ENCODE measurements at regions not wholly inside any gene's neighbourhood (a gene's known extent, or its start where the extent isn't known, plus 50 kb on each side); places are given as distances from the start of the nearest gene placed in this dataset.

DNA sequence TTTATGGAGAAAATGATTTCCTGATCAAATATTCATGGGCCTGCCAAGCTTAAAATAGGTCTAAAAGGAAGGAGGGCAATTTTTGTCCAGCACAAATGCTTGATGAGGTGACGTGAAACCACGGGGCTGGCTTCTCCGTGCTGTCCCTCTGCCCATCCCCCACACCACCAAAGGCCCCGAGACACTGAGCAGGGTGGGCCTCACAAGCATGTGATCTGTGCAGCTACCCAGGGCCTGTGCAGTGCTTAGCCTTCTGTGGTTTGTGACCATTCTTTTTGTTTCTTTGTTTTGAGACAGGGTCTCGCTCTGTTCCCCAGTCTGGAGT is 94.8 kb upstream of the RTL6 start:
- no peak overlapping the region for H3K23ac ChIP-seq (ENCODE audit: low read depth, low read length)
- no TSS peak for BruUV-seq (replicated peaks)
- in situ Hi-C loops (cut with MboI; ENCODE audit: low sequenced_read_pairs), result no loop called here
- no peak overlapping the region for H2AK5ac ChIP-seq (ENCODE audit: low read depth, low read length)
- no peak overlapping the region for H3K4me2 ChIP-seq (ENCODE audit: low read depth, low read length)
- no peaks in the 10 kb centered on the region for H4K20me1 ChIP-seq (ENCODE audit: insufficient read depth, low read length)
- H3K79me1 ChIP-seq (ENCODE audit: low read depth in 1 of 2, low read length in 2 of 2), result no peaks in the 10 kb centered on the region
- ATAC-seq (ENCODE audit: low read depth) (no peak), DNase-seq (no peak)
- H2AFZ ChIP-seq (replicated peaks; ENCODE audit: low read length, poor library complexity), result no peak overlapping the region
- no peak overlapping the region for H2BK20ac ChIP-seq (ENCODE audit: low read depth, low read length)
- 100% methylated on average over 1 of the region's 5 CpGs; no CpG with 5 or more reads in 1 of the 2 experiments for WGBS, 2 experiments (ENCODE audit: extremely low coverage in 2 of 2, insufficient read length in 1 of 2)
- no peak overlapping the region for H3K56ac ChIP-seq (ENCODE audit: extremely low read depth, insufficient read depth, low read length)
- no peak overlapping the region for H3K4ac ChIP-seq (ENCODE audit: low read depth, low read length)
- H3K27me3 ChIP-seq (ENCODE audit: control insufficient read depth, insufficient read depth, low read length), result peaks cover 6% of the 10 kb centered on the region; the same call in 1 of the 2 replicates
- ChIA-PET CTCF (no interaction called here), POLR2A (ENCODE audit: unreplicated experiment) (no interaction called here)
- no peak overlapping the region for H2BK5ac ChIP-seq (ENCODE audit: low read depth, low read length, poor library complexity, severe bottlenecking)
- no peak overlapping the region for H3K9ac ChIP-seq (ENCODE audit: low read depth, low read length)
- no peak overlapping the region for H4K91ac ChIP-seq (ENCODE audit: insufficient read depth, low read depth, low read length)
- intact Hi-C loops (cut with micrococcal nuclease), result no loop called here
- no peak overlapping the region for H2BK15ac ChIP-seq (ENCODE audit: low read depth, low read length)
- H2BK120ac ChIP-seq (ENCODE audit: low read depth, low read length), result no peak overlapping the region
- H3K18ac ChIP-seq (ENCODE audit: low read depth, low read length), result no peak overlapping the region
- H3K4me3 ChIP-seq (ENCODE audit: insufficient read depth, low read depth, low read length), result no peak overlapping the region
- no peaks in the 10 kb centered on the region for H3K9me1 ChIP-seq (ENCODE audit: insufficient read depth, low read length)
- no peak overlapping the region for H3K14ac ChIP-seq (replicated peaks; ENCODE audit: low read depth, low read length)
- H4K8ac ChIP-seq (ENCODE audit: low read depth in 2 of 2, low read length in 2 of 2), result no peak overlapping the region
- H2AK9ac ChIP-seq (replicated peaks; ENCODE audit: low read depth, low read length, poor library complexity), result no peak overlapping the region
- peaks cover 1% of the 10 kb centered on the region; the same call in 1 of the 2 replicates for H3K4me1 ChIP-seq (ENCODE audit: control insufficient read depth, insufficient read depth, low read length)
- no peak overlapping the region for H3K27ac ChIP-seq (ENCODE audit: insufficient read depth, low read length)
- no peak overlapping the region for H4K5ac ChIP-seq (ENCODE audit: low read depth, low read length)
- TF ChIP-seq CTCF (conservative IDR thresholded peaks at IDR 0.05; ENCODE audit: low read depth, low read length), result no peak
- TF ChIP-seq CHD1 (IDR thresholded peaks at IDR 0.05; ENCODE audit: low read depth, low read length), result no peak
- TF ChIP-seq, protein P1, sequence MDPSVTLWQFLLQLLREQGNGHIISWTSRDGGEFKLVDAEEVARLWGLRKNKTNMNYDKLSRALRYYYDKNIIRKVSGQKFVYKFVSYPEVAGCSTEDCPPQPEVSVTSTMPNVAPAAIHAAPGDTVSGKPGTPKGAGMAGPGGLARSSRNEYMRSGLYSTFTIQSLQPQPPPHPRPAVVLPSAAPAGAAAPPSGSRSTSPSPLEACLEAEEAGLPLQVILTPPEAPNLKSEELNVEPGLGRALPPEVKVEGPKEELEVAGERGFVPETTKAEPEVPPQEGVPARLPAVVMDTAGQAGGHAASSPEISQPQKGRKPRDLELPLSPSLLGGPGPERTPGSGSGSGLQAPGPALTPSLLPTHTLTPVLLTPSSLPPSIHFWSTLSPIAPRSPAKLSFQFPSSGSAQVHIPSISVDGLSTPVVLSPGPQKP (IDR thresholded peaks at IDR 0.05; ENCODE audit: borderline replicate concordance, low read depth, low read length), result no peak
- TF ChIP-seq, protein P2, sequence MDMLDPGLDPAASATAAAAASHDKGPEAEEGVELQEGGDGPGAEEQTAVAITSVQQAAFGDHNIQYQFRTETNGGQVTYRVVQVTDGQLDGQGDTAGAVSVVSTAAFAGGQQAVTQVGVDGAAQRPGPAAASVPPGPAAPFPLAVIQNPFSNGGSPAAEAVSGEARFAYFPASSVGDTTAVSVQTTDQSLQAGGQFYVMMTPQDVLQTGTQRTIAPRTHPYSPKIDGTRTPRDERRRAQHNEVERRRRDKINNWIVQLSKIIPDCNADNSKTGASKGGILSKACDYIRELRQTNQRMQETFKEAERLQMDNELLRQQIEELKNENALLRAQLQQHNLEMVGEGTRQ (IDR thresholded peaks at IDR 0.05; ENCODE audit: low read depth, low read length), result no peak
- no peak for TF ChIP-seq NFE2L2 (IDR thresholded peaks at IDR 0.05; ENCODE audit: low read depth, low read length)
- TF ChIP-seq FOS (IDR thresholded peaks at IDR 0.05; ENCODE audit: low read depth, low read length), result no peak
- no peak for TF ChIP-seq RAD21 (IDR thresholded peaks at IDR 0.05; ENCODE audit: low read length)
- no peak for TF ChIP-seq MAZ (IDR thresholded peaks at IDR 0.05; ENCODE audit: borderline replicate concordance, low read depth, low read length)
- no peak for TF ChIP-seq RFX5 (IDR thresholded peaks at IDR 0.05; ENCODE audit: low read depth, low read length)
- no peak for TF ChIP-seq BHLHE40 (IDR thresholded peaks at IDR 0.05; ENCODE audit: low read depth, low read length)
- dilution Hi-C loops (cut with HindIII; ENCODE audit: low sequenced_read_pairs, unreplicated experiment), result no loop called here
- H3K36me3 ChIP-seq (ENCODE audit: control insufficient read depth, insufficient read depth, low read length), result no peaks in the 10 kb centered on the region
- peaks cover 4% of the 10 kb centered on the region; the same call in 1 of the 2 replicates for H3K9me3 ChIP-seq (ENCODE audit: control insufficient read depth, insufficient read depth, low read length)
